ENCODE measurements at regions not wholly inside any gene's neighbourhood (a gene's known extent, or its start where the extent isn't known, plus 50 kb on each side); places are given as distances from the start of the nearest gene placed in this dataset.

DNA sequence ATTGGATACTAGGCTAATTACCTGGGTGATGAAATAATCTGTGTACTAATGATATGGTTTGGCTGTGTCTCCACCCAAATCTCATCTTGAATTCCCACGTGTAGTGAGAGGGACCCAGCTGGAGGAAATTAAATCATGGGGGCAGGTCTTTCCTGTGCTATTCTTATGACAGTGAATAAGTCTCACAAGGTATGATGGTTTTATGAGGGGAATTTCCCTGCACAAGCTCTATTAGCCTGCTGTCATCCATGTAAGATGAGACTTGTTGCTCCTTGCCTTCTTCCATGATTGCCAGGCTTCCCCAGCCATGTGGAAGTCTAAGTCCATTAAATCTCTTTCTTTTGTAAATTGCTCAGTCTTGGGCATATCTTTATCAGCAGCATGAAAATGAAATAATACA, 394.1 kb upstream of the SYT4 start:
- no peak for TF ChIP-seq POLR2AphosphoS5 (IDR thresholded peaks at IDR 0.05)
- TF ChIP-seq, protein P1, sequence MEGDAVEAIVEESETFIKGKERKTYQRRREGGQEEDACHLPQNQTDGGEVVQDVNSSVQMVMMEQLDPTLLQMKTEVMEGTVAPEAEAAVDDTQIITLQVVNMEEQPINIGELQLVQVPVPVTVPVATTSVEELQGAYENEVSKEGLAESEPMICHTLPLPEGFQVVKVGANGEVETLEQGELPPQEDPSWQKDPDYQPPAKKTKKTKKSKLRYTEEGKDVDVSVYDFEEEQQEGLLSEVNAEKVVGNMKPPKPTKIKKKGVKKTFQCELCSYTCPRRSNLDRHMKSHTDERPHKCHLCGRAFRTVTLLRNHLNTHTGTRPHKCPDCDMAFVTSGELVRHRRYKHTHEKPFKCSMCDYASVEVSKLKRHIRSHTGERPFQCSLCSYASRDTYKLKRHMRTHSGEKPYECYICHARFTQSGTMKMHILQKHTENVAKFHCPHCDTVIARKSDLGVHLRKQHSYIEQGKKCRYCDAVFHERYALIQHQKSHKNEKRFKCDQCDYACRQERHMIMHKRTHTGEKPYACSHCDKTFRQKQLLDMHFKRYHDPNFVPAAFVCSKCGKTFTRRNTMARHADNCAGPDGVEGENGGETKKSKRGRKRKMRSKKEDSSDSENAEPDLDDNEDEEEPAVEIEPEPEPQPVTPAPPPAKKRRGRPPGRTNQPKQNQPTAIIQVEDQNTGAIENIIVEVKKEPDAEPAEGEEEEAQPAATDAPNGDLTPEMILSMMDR (IDR thresholded peaks at IDR 0.05) = no peak
- TF ChIP-seq EP300 (IDR thresholded peaks at IDR 0.05) = no peak

Data from gastroesophageal sphincter (tissue), 3 donors.